Neural progenitor cell (in vitro differentiated cells): ENCODE measurements at regions not wholly inside any gene's neighbourhood (a gene's known extent, or its start where the extent isn't known, plus 50 kb on each side); places are given as distances from the start of the nearest gene placed in this dataset.

Experiments used
- CTCF ChIP-seq: fragments of 200-600 bp; sonication (generic); IDR thresholded peaks from 2 replicates; pipeline ENCODE4 v1.5.1; 2017; ENCODE audit warnings: antibody characterized with exemption, mild to moderate bottlenecking
- EZH2 ChIP-seq: fragments of 200-600 bp; sonication (generic); IDR thresholded peaks from 2 replicates; pipeline ENCODE4 v1.6.1; 2017; ENCODE audit warnings: antibody characterized with exemption, mild to moderate bottlenecking, moderate library complexity

GRCh38 chr16:62711797-62712196, 675.6 kb upstream of the CDH8 start:
- TF ChIP-seq CTCF (peak; percentile 39), EZH2 (no peak)
